HG02938 (cell line): ENCODE measurements at regions not wholly inside any gene's neighbourhood (a gene's known extent, or its start where the extent isn't known, plus 50 kb on each side); places are given as distances from the start of the nearest gene placed in this dataset.
"Not testable (repeated sequence)": the region's sequence is repeated elsewhere in the genome, so short reads cannot be mapped to it uniquely, and the experiment has no call there.

ENCODE experiments used
- ATAC-seq: cut with Tn5 transposase; IDR thresholded peaks from one replicate; pipeline ENCODE4 v1.9.1; 2021; ENCODE audit warnings: mild to moderate bottlenecking, moderate library complexity; ENCODE audit not compliant: unreplicated experiment

DNA sequence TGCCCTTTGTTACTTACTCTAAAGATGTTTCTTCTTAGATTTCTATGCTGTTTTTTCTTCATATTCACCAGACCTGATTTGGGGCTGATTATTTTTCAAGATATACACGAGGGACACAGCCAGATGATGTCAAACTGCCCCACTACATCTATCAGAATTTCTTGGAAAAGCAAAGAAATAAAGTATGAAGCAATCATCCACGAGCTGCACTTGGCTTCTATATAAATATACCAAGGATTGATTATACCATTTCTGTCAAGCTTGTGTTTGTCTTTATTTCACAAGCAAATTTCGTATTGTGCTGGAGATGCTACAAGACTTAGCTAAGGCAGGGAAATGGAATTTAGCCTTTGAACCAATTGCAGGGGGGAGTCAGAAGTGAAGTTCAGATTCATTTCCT, 715.1 kb upstream of the NR2F2 start:
- no peak for ATAC-seq

DNA sequence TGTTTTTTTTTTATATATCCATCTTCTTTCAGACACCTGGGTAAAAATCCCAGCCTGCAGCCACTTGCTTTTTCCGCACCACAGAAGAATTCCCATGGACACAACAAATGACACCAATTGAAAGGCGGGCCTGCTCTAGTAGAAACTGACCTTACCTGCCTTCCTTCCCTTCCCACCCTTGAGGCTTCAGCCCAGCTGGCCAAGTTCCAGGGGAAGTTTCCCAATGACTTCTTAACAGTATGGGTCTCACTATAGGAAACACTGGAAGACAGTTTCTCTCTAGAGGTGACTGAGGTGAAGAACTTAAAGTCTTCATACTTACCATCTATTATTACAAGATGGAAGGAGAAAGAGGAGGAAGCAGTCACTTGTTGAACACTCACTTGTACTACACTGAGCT, 714.2 kb upstream of the NR2F2 start:
- no peak for ATAC-seq

DNA sequence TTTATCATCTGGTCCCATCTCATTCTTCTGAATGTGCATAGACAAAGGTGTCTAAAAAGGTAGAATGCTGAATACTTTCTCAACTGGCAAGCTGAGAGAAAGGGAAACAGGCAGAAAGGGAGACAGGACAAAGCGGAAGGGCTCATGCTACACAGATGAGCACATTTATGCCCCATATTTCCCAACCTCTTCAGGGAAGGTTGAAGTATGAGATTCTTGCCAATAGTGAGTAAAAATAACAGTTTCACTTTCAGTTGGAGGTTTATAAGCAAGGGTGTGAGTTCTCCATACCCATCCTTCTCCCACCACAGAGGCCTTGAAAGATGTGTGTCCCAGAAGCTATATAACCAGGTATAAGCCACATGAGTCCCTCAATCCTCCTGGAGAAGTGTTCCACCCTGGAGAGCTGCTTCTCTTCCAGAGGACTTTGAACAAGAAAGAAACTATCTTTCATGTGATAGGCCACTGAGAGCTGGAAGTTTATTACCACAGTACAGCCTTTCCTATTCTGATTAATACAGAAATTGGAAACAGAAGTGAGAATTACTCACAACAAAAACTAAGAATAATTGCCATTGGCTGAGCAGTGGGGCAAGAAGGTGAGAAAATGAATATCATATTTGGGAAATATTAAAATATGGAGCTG, 709.4 kb upstream of the NR2F2 start:
- ATAC-seq: peak; percentile 78

DNA sequence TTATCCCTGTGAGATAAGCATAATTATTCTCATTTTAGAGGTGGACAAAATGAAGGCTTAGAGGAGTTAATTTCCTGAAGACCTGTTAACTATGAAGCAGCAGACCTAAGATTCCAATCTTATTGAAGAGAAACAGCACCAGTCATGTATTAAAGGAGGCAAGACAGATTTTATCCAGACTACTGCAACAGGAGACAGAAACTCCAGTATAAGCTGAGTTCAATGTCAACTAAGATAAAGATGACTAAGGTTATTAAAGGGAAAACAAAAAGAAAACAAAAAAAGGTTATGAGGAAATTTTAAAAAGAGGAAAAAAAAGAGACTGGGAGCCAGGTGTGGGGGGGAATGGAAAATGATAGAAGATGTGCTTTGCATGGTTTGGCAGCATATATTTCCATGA, 707.7 kb upstream of the NR2F2 start:
- ATAC-seq: no peak

DNA sequence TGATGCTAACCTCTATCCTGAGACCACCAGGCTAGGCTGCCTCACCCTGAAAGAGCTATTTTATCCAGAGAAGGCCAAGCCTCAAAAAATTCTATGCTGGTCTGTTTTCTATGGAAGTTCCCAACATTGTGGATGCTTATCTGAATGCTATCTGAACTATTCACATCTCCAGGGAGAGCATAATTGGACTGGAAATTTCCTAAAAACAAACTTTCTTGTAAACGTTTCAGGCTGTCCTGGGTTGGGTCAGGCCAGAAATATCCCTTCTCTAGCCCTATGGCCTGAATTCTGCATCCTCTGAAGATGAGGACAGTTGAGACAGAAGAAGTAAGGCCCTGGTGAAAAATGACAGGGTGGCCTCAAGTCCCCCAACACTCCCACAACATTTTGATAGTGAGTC, 706.4 kb upstream of the NR2F2 start:
- no peak for ATAC-seq

DNA sequence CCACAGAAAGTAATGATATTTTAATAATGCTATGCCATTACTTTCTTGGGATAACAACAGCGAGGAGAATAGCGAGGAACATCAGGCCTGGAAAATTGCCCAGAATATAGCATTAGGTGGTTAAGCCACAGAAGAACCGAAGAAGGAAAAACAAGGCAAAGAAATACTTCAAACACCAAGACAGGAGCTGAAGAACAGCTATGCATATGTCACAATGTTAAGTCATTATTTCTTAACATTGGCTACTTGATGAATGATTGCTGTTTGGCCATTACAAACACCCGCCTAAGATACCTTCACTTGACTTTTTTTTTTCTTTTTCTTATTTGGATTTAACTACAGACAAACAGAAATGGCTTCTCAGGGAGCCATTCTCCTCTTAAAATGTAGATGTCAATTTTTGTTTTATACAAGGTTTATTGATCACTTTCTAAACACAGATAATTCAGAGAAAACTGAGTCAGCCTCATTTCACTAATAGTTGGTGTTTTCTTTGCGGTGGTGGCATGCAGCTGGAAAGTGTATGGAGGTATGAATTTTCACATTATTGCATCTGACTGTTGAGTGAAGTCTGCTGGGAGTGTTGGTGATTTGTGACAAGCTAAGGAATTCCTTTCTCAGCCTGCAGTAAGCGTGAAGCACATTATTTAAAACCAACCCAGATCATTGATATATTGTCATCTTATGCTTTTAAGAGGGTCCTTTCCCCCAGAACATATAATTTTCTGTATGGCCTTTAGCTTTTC, 705.7 kb upstream of the NR2F2 start:
- no peak for ATAC-seq

DNA sequence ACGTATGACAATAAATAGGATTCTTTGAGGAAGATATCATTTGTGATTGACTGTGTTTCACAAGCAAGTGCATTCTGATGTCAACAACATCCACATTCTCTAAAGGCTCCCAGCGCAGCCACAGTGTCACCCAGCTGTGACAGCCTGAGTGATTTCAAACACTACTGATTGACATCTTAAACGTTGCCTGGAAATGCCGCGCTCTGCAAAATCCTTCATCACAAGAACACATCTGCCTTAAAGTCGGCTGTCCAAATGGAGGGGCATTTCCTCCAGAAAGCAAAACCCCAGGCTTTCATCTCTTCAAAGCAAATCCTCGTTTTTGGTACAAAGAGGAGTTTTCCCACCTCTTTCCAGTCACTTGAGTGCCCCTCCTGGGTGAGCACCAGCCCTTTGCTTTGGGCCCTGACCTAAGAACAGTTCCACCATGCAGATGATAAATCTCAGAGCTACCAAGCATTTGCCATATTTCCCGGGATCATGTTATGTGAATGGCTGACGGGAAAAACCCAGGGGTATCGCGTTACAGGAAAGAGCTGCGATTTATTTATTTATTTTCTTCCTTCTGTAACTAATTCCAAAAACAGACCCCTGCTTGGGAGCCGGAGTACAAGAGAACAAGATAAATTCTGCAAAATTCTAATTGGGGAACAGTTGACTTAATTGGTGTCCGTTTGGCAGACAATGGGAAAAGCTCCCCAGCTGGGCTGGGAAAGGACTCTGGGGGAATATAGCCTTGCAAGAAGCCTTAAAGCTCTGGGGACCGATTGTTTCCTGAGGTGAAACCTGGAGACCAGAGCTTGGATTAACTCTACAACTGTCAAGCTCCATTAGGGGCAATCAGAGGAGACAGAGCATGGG, 703.8 kb upstream of the NR2F2 start:
- no peak for ATAC-seq

DNA sequence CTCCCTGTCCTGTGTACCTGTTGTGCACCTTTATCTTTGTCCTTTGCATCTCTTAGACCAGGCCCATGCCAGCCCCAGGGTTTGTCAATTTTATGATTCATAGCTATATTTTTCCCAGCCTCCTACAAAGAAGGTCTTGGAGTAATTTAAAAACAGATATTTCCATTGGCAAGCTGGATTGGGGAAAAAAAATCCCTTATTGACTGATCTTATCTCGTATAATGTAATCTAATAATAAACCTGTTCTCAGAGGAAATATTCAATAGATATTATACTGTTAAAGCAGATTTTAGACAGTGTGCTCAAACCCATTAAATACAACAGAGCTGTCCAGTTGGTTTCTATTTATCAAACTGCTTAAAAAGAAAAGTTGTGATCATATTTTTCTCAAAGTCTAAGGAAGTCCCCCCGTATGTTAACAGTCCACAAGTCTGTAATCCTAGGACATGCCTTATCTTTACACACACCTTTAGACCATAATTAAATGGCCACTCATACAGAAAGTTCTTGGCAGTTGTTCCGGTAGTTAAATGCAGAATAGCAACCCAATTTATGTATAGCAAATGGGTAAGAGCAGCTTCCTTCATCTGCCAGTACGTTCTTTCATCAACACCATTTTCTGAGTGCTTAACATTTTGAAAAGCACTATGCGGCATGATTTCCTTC, 700.9 kb upstream of the NR2F2 start:
- ATAC-seq: no peak

DNA sequence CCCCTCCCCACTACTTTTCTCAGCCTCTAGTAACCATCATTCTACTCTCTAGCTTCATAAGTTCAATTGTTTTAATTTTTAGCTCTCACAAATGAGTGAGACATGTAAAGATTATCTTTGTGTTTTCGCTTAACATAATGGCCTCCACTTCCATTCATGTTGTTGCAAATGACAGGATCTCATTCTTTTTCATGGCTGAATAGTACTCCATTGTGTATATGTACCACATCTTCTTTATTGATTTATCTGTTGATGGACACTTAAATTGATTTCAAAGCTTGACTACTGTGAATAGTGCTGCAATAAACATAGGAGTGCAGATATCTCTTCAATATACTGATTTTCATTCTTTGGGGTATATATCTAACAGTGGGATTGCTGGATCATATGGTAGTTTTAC, 699.8 kb upstream of the NR2F2 start:
- ATAC-seq: no peak

DNA sequence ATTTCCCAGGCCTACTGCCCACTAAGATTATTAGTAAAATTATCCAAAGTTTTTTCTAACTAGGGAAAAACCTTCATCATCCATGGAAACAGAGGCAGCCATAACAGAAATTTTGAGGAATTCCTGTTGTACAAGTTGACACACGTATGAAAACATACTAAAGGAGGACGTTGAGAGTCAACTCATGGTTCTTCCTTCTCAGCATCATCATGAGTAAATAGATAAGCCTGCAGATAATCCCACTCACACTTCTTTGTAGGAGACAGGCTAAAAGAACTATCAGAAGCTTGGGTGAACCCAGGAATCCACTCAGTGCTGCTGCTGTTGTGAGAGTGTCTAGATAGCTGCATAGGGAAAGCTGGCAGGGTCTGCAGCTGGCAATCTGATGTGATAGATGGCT, 694.8 kb upstream of the NR2F2 start:
- no peak for ATAC-seq

DNA sequence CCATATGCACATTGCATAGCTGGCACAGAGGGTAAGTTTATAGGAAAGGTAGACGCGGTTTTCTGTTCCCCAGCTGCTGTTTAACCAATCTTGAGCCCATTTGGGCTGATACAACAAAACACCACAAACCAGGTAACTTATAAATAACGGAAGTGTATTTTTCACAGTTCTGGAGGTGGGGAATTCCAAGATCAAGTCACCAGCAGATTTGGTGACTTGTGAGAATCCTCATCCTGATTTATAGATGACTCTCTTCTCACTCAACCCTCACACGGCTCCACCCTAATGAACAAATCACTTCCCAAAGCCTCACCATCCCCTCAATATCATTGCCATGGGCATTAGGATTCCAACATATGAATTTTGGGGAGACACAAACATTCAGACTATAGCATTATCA, 694.4 kb upstream of the NR2F2 start:
- no peak for ATAC-seq

DNA sequence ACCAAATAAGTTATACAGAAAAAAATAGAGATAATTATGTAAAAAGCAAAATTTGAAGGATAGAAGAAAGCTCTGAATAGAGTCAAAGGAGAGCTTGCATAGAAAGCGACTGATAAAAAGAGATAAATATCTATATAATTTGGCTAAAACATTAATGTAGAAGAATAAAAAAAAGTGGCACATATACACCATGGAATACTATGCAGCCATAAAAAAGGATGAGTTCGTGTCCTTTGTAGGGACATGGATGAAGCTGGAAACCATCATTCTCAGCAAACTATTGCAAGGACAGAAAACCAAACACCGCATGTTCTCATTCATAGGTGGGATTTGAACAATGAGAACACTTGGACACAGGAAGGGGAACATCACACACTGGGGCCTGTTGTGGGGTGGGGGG, 693.3 kb upstream of the NR2F2 start:
- ATAC-seq: not testable (repeated sequence)

DNA sequence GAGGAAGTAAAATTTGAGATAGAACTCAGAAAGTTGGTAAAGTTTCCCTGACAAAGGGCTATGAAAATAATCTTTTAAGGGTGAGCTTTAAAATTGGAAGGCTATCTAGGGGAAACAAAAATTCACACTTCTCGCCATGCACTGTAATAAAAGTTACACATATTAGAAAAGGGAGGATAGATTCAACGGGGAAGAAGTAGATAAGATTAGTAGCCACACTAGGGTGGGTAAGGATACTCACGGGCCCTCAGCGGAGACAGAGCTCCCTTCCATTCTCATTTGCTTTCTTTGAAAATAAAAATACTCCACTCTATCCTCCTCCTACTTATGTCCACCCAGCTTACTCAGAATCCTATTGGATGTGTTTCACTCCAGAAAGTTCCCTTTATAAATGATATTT, 691.3 kb upstream of the NR2F2 start:
- ATAC-seq: no peak

DNA sequence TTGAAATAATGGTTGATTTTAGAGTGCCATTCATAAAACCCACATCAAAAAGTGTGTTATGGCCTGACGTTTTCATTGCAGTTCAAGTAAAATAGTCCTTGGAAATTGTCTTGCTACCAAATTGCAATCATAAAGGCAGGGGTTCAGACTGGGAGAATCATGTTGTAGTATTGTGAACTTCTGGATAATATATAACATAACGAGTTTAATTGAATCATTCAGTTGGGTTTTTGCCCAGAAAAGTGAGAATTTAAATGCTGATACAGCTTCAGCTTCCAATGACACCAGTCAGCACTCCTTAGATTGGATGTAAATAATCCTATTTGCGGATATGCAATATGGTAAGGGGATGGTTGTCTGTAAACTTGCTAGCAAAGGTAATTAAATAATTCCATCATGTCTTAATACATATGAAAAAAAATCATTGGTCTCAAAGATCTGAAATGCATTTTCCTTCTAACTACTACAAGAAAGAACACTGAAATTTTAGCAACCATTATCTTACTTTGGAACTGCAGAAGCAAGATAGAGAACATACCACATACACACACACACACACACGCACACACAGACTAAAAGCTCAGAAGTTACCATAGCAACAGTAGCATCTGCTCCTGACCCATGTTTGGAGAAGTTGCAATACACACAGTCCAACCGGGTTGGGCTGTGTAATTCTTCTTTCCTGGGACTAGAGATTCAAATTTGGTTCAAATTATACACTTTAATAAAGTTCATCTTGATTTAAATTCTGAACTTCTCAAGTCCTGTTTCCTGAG, 686.2 kb upstream of the NR2F2 start:
- no peak for ATAC-seq

DNA sequence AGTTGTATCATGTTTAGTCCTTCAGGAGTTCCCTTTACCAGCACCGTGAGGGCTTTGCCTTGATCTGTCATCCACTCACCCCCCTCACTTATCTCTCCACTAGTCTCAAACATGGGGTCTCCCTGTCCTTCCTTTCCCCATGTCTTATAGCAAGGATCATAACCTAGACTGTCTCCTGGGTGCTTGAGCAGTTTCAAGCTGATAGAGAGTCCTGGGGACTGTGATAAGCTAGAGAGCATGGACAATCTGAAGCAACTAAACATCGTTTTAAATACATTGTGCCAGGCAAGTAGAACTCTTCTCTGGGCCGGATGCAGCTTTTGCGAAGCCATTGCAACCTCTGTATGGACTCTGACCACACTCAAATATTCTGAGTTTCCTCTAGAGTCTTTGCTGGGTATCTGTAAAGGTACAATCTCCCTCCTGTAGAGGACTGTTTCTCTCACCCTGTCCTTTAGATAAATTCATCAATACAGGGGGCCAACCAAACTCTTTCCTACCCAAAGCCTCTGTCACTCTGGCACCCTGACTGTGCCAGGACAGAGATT, 684.6 kb upstream of the NR2F2 start:
- ATAC-seq: no peak

DNA sequence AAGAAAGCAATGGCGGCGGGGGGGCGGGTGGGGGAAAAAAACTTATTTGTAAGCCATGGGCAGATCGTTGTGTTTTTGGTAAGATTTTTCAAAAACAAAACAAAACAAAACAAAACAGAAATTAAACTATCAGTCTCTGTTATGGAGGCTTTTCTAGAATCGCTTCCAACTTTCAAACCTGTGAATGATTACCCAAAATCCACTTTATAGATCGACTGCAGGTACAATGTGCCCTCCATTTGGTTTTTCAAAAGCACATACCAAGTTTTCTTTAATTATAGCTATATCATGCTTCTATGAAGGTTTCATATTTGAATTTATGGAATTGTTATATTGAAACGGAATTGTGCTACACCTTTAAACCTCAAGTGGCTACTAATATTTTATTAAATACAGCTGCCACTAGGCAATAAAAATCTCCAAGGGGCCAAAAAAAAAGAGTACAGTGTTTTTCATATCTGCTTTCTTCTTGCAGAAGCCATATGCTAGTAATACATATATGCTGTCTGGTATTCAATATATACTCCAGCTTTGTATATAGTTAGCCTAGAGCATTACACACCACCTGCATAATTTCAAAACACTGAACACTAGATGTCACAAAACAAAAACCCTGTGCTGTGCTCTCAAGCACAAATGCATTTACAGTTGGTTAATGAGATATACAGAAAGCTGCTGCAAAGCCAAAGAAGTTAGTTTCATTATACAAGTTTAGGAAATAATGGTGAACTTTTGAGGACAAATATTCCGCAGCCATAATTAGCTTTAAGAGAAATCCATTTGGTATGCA, 683.8 kb upstream of the NR2F2 start:
- ATAC-seq: no peak

DNA sequence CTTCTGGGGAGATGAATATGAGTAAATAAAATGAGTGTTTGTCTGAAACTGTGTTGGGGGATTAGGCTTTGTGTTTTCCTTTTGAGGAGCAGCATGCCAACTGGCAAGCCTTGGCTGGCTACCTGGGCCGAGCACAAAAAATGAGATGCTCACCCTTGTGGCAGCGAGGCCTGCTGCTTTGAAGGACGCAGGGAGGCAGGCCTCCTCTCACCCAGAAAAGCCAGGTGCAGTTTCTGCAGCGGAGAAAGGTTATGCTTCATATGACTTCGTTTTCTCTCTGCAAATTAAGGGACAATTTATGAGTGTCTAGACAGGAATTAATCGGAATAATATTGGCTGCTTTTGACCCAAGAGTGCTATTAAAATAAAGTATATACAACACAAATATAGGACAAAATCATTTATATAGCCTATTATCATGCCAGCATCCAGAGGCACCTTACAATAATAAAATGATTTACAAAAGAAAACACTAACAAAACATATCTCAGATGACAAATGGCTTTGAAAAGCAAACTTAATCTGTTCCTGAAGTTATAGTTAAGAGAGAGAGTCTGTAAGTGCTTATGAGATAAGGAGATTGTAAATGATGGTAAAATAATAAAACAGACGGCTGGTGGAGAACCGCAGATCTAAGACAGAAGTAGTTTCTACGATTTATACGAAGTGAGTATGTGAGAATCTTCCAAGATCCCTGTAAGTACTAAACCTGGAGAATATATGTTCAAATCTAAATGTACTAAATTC, 682.8 kb upstream of the NR2F2 start:
- ATAC-seq: no peak

DNA sequence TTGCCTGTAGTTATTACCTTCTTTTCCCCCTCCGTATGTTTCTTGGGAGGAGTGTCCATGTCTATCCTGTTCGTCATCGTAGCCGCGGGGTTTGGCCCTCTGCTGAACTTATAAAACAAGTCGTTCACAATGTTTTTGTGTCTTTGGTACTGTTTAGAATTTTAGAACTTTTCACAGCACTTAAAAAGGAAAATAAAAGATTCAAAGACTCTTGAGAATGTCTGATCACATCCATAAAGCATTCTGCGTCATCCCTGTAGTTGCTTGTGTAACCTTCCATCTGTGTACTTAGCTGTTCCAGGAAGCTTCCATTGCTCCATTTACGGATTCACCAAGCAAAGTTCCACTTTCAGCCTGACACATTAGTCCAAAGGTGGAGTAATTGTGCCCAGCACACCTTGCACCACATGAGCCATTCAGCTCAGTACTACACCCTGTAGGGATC, 677.1 kb upstream of the NR2F2 start:
- ATAC-seq: no peak
